OCI-LY3 (cell line): ENCODE measurements at regions not wholly inside any gene's neighbourhood (a gene's known extent, or its start where the extent isn't known, plus 50 kb on each side); places are given as distances from the start of the nearest gene placed in this dataset.

Source experiments
- EZH2phosphoT487 ChIP-seq: fragments of 200-600 bp; shearing (Covaris generic); IDR thresholded peaks from 2 replicates; pipeline ENCODE4 v1.6.1; 2018; ENCODE audit warnings: antibody characterized with exemption, mixed run types, low read depth
- TF ChIP-seq, protein P1 (sequence below): fragments of 200-600, 300-600 bp; sonication (generic); IDR thresholded peaks from 2 replicates; pipeline ENCODE4 v1.5.1; 2014; ENCODE audit warnings: antibody characterized with exemption, low read length, low read depth

DNA sequence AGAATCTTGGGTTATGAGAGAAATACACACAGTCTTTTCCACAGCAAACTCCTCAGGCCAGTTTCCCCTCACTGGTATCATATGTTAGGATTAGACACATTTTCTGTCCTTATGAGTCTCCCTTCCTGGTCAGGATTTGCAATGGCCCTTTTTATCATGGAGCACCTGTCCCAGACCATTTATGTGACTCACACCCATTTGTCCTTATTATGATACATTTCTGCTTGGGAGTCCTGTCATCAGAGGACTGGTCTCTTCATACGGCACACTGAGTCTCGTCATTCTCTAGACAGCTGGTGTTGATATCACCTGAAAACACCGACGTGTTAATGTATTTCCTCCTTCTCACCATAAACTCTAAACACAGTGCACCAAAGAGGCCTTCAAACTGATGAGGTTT, 105.0 kb upstream of the SYT6 start:
- TF ChIP-seq, protein P1, sequence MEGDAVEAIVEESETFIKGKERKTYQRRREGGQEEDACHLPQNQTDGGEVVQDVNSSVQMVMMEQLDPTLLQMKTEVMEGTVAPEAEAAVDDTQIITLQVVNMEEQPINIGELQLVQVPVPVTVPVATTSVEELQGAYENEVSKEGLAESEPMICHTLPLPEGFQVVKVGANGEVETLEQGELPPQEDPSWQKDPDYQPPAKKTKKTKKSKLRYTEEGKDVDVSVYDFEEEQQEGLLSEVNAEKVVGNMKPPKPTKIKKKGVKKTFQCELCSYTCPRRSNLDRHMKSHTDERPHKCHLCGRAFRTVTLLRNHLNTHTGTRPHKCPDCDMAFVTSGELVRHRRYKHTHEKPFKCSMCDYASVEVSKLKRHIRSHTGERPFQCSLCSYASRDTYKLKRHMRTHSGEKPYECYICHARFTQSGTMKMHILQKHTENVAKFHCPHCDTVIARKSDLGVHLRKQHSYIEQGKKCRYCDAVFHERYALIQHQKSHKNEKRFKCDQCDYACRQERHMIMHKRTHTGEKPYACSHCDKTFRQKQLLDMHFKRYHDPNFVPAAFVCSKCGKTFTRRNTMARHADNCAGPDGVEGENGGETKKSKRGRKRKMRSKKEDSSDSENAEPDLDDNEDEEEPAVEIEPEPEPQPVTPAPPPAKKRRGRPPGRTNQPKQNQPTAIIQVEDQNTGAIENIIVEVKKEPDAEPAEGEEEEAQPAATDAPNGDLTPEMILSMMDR = no peak
- TF ChIP-seq EZH2phosphoT487 = no peak
